Erythroblast (primary cell): ENCODE measurements at regions not wholly inside any gene's neighbourhood (a gene's known extent, or its start where the extent isn't known, plus 50 kb on each side); places are given as distances from the start of the nearest gene placed in this dataset.
"Not testable (repeated sequence)": the region's sequence is repeated elsewhere in the genome, so short reads cannot be mapped to it uniquely, and the experiment has no call there.

Source experiments
- DNase-seq, 2 experiments: peaks; one replicate each; lab custom pipeline; 2025; lab: John Stamatoyannopoulos, UW
- GATA1 ChIP-seq: IDR thresholded peaks from 2 replicates; pipeline ENCODE4 v1.6.1; 2011; ENCODE audit warnings: low read depth, mild to moderate bottlenecking, control low read depth, low read length, moderate library complexity
- POLR2A ChIP-seq: IDR thresholded peaks from 2 replicates; pipeline ENCODE4 v1.6.1; 2011; ENCODE audit warnings: mild to moderate bottlenecking, low read length

GRCh38 chr5:90112033-90112692 is 297.4 kb downstream of the CETN3 start:
- no peak for TF ChIP-seq GATA1
- TF ChIP-seq POLR2A = no peak

DNA sequence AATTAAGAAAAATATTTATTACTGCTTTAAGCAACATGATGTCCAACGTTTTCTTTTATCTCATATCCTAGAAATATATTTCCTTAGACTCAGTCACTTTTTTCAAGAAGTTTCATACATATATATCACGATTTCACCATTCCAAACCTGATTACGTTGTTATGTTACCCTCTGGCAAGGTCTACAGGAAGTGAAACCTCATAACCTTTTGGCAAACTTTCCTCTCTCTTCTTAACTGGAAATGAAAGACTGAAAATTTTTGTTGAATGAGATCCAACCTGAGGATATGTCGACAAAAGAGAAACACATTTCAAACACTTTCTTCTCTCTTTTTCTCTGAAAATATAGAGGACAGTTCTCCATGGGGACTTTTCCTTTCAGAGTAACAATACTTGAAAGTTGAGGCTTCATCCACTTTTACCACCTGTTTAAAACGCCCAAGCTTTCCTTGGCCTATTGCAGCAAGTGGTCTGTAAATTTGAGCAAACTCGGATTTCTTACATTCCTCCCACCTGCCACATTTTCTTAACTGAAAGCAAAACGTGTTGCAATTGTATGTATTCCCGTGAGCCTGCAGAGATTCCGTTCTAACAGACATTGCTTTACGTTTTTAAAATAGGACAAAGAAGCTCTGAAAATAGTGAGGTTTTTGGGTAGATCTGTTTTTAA is 298.1 kb downstream of the CETN3 start:
- TF ChIP-seq POLR2A (no peak), GATA1 (no peak)
- no peak for DNase-seq

More at GRCh38 chr5:90112033-90112692, 297.4 kb downstream of the CETN3 start:
- DNase-seq = no peak

- no peak for TF ChIP-seq POLR2A
- no peak for TF ChIP-seq GATA1
Observed at GRCh38 chr5:90109285-90109684, 300.3 kb downstream of the CETN3 start.

GRCh38 chr5:90099099-90099498 is 310.5 kb downstream of the CETN3 start:
- DNase-seq = no peak

More at GRCh38 chr5:90109285-90109684, 300.3 kb downstream of the CETN3 start:
- no peak for DNase-seq

DNA sequence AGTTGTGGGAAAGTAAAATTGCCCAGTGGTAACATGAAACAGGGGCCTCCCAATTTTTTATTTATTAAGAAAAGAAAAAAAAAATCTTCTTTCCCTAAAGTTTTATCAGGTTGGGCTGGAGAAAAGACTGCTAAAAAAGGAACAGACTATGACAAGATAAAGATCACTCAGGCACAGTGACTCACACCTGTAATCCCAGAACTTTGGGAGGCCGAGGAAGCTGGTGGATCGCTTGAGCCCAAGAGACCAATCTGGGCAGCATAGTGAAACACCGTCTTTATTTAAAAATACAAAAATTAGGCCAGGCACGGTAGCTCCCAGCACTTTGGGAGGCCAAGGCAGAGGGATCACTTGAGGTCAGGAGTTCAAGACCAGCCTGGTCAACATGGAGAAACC is 312.5 kb downstream of the CETN3 start:
- TF ChIP-seq GATA1 (no peak), POLR2A (no peak)
- no peak for DNase-seq

More at GRCh38 chr5:90099099-90099498, 310.5 kb downstream of the CETN3 start:
- no peak for TF ChIP-seq POLR2A
- no peak for TF ChIP-seq GATA1

DNA sequence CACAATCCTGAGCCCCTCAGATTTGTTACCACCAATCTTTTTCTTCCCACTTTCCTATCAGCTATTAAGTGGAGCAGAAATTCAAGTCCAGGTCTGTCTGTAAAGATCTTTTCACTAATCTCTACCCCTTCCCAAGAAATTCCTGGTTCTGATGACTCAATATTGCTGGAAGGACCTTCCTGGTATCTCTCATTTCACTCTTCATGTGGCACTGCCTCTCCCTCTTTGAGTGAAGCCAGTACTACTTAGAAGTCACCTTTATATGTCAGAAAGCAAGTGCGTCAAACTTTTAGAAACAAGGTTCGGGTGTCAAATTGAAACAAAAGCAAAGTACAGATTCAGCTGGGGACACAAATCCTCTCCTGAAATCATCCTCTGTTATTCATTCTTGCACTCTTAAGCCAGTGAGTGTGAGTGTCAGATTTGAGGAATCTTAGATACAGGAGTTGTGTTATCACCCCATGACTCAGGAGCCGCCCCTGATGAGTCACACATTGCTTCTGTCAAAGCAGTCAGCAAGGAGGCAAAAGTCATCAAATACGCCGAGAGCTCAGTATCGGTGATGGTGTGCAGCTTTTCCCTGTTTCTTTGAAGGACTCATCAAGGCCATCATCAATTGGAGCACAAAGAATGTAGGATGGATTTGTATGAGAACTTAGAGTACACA is 313.0 kb downstream of the CETN3 start:
- TF ChIP-seq GATA1 (no peak), POLR2A (no peak)
- DNase-seq = peak; percentile 2 to 47

DNA sequence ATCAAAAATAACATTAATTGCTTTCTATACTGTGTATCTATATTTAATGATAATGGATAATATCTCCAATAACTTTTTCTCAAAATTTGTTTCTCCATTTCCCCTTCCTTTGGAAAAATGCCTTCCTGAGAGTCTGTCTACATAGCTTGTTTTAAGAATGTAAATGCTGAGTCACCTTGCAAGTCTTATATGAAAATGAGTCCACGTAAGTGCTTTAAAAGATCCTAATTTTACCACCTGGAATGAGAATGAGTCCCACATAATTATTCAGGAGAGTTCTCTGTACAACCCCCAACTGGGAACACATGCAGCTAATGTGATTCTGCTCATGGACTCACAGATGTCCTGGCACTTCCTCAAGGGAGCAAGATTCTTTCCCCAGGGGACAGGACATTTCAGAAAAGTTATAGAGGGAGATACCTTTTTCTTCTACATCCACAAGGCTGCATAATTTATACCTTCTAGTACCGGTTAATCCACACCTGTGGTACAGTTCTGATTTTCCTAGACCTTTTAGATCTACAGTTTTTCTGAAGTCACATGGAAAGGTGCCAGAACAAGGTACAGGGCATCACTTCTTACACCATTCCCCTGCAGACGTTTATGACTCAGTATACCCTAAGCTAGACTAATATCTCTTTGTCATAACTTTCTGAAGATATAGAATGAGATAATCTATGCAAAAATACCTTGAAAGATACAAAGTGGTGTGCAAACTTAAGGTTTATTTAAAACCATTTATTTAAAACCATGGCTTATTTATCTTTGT is 314.1 kb downstream of the CETN3 start:
- no peak for TF ChIP-seq GATA1
- no peak for TF ChIP-seq POLR2A
- DNase-seq = no peak

DNA sequence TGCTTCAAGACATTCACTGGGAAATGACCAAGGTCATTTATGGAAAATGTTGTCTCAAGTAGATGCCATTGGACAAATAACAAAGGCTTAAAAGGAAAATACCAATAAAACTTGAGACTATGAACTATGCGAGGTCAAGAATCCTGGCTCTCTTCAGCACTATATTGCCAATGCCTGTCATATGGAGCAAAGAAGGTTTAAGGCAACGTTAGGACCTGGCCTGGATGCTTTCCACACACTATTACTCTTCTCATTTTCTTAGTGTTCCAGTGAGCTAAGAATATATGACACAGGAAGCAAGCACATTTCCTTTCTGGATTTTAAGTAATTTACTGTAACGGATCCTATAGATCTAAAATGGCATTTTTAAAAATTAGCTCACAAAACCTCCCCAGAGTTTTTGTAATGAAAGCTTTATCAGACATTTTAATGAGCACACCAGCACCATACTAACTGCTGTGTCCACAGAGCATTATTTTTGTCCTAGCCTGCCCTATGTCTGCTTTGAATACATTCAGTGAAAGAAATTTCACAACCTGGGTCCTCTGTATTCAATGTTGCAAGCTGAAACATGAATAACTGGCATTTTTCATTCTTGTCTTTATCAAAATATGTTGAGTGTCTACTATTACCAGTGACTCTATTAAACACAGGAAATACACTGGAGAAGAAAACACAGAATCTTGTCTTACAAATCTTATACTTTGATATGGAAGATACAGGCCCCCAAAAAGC is 315.6 kb downstream of the CETN3 start:
- DNase-seq = no peak
- TF ChIP-seq POLR2A = no peak
- TF ChIP-seq GATA1 = no peak

- no peak for DNase-seq
Observed at GRCh38 chr5:90092734-90093133, 316.8 kb downstream of the CETN3 start.

DNA sequence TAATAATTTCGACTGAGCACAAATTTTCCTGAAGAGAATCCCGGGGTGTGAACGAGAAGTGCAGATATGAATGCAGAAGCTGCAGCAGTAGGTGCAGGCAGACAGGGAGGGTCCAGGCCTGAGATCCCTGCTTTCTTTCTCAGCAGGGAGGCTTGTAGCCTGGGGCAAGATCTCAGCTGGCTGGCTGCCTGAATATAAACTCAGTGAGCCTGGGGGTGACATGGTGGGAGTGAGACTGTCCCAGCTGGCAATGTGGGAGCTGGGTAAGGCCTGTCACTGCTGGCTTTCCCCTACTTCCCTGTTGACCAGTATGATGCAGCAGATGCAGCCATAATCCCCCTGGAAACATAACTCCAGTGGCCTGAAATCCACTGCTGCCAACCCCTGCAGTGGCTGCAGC is 325.2 kb downstream of the CETN3 start:
- DNase-seq = no peak
- TF ChIP-seq POLR2A = no peak
- TF ChIP-seq GATA1 = no peak

More at GRCh38 chr5:90092734-90093133, 316.8 kb downstream of the CETN3 start:
- TF ChIP-seq POLR2A = no peak
- TF ChIP-seq GATA1 = no peak

GRCh38 chr5:90073026-90073570 is 336.5 kb downstream of the CETN3 start:
- not testable (repeated sequence) for DNase-seq

- no peak for TF ChIP-seq POLR2A
- no peak for TF ChIP-seq GATA1
- DNase-seq = no peak
Observed at GRCh38 chr5:90071656-90072055, 337.9 kb downstream of the CETN3 start.

- TF ChIP-seq POLR2A (no peak), GATA1 (no peak)
- no peak for DNase-seq
Observed at GRCh38 chr5:90071066-90071465, 338.5 kb downstream of the CETN3 start.
